GM19023 (cell line): ENCODE measurements at regions not wholly inside any gene's neighbourhood (a gene's known extent, or its start where the extent isn't known, plus 50 kb on each side); places are given as distances from the start of the nearest gene placed in this dataset.
"Not testable (repeated sequence)": the region's sequence is repeated elsewhere in the genome, so short reads cannot be mapped to it uniquely, and the experiment has no call there.

ENCODE experiments used
- ATAC-seq: cut with Tn5 transposase; IDR thresholded peaks from one replicate; pipeline ENCODE4 v1.9.1; 2021; ENCODE audit warnings: mild to moderate bottlenecking, moderate library complexity; ENCODE audit not compliant: unreplicated experiment

- no peak for ATAC-seq
These were observed 669.3 kb upstream of the MBL2 start for GRCh38 chr10:53441843-53442242.

GRCh38 chr10:53440601-53441000 is 668.0 kb upstream of the MBL2 start:
- no peak for ATAC-seq

- ATAC-seq: not testable (repeated sequence)
These were observed 666.5 kb upstream of the MBL2 start for GRCh38 chr10:53439075-53439474.

GRCh38 chr10:53434413-53434812 is 661.8 kb upstream of the MBL2 start:
- ATAC-seq: no peak

GRCh38 chr10:53432035-53432434 is 659.5 kb upstream of the MBL2 start:
- ATAC-seq: no peak

- no peak for ATAC-seq
These were observed 658.4 kb upstream of the MBL2 start for GRCh38 chr10:53430974-53431373.

GRCh38 chr10:53430127-53430891 is 657.7 kb upstream of the MBL2 start:
- ATAC-seq: no peak

GRCh38 chr10:53422223-53422888 is 649.8 kb upstream of the MBL2 start:
- no peak for ATAC-seq

GRCh38 chr10:53412651-53413050 is 640.1 kb upstream of the MBL2 start:
- ATAC-seq: no peak

- ATAC-seq: no peak
These were observed 633.9 kb upstream of the MBL2 start for GRCh38 chr10:53406532-53406931.

GRCh38 chr10:53403688-53404087 is 631.1 kb upstream of the MBL2 start:
- no peak for ATAC-seq

- no peak for ATAC-seq
These were observed 630.0 kb upstream of the MBL2 start for GRCh38 chr10:53402594-53402993.

GRCh38 chr10:53401536-53401935 is 629.0 kb upstream of the MBL2 start:
- ATAC-seq: no peak

GRCh38 chr10:53396876-53397275 is 624.3 kb upstream of the MBL2 start:
- ATAC-seq: no peak

GRCh38 chr10:53395449-53395848 is 622.9 kb upstream of the MBL2 start:
- no peak for ATAC-seq

- no peak for ATAC-seq
These were observed 615.0 kb upstream of the MBL2 start for GRCh38 chr10:53387562-53387961.

- no peak for ATAC-seq
These were observed 610.0 kb upstream of the MBL2 start for GRCh38 chr10:53382543-53382942.

GRCh38 chr10:53379956-53380355 is 607.4 kb upstream of the MBL2 start:
- no peak for ATAC-seq

- no peak for ATAC-seq
These were observed 597.8 kb upstream of the MBL2 start for GRCh38 chr10:53370347-53370746.

GRCh38 chr10:53361936-53362335 is 589.4 kb upstream of the MBL2 start:
- no peak for ATAC-seq

- no peak for ATAC-seq
These were observed 588.7 kb upstream of the MBL2 start for GRCh38 chr10:53361281-53361680.

- ATAC-seq: not testable (repeated sequence)
These were observed 586.4 kb upstream of the MBL2 start for GRCh38 chr10:53358978-53359377.

GRCh38 chr10:53358536-53358935 is 586.0 kb upstream of the MBL2 start:
- no peak for ATAC-seq
